ENCODE measurements at regions not wholly inside any gene's neighbourhood (a gene's known extent, or its start where the extent isn't known, plus 50 kb on each side); places are given as distances from the start of the nearest gene placed in this dataset.

GRCh38 chrX:134718105-134718965 is 60.1 kb upstream of the PLAC1 start:
- DNase-seq (ENCODE audit: extremely low read depth, low read depth, low spot score): peak; percentile 84

GRCh38 chrX:134717698-134718097 is 59.4 kb upstream of the PLAC1 start:
- DNase-seq (ENCODE audit: extremely low read depth, low read depth, low spot score): no peak

GRCh38 chrX:134716620-134717012 is 58.3 kb upstream of the PLAC1 start:
- DNase-seq (ENCODE audit: extremely low read depth, low read depth, low spot score): no peak

- no peak for DNase-seq (ENCODE audit: extremely low read depth, low read depth, low spot score)
Measured at GRCh38 chrX:134715930-134716619, 57.8 kb upstream of the PLAC1 start.

- DNase-seq (ENCODE audit: extremely low read depth, low read depth, low spot score): no peak
Measured at GRCh38 chrX:134714633-134715110, 56.4 kb upstream of the PLAC1 start.

GRCh38 chrX:134713618-134714107 is 55.4 kb upstream of the PLAC1 start:
- no peak for DNase-seq (ENCODE audit: extremely low read depth, low read depth, low spot score)

- DNase-seq (ENCODE audit: extremely low read depth, low read depth, low spot score): no peak
Measured at GRCh38 chrX:134712272-134712671, 54.0 kb upstream of the PLAC1 start.

GRCh38 chrX:134711135-134711921 is 53.1 kb upstream of the PLAC1 start:
- DNase-seq (ENCODE audit: extremely low read depth, low read depth, low spot score): no peak
